ENCODE measurements at regions not wholly inside any gene's neighbourhood (a gene's known extent, or its start where the extent isn't known, plus 50 kb on each side); places are given as distances from the start of the nearest gene placed in this dataset.

DNA sequence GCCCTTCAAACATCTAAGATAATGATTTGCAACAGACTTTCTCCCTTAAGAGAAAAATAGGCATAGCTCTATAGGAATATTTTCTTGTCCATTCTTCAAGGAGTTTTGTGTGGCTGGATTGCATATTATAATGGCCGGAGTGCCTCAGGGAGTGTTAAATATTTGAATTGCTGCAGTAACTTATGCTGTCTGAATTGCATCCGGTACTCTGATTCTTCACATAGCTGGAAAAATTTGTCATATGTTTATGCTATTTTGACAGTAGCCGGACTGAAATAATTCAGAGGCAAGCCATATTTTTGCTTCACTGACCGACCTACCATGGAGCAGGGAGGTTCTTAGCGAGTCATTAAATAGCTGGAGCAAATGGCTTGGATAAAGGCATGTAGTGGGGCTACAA, 621.0 kb downstream of the ACTL7B start:
- TF ChIP-seq, protein P1, sequence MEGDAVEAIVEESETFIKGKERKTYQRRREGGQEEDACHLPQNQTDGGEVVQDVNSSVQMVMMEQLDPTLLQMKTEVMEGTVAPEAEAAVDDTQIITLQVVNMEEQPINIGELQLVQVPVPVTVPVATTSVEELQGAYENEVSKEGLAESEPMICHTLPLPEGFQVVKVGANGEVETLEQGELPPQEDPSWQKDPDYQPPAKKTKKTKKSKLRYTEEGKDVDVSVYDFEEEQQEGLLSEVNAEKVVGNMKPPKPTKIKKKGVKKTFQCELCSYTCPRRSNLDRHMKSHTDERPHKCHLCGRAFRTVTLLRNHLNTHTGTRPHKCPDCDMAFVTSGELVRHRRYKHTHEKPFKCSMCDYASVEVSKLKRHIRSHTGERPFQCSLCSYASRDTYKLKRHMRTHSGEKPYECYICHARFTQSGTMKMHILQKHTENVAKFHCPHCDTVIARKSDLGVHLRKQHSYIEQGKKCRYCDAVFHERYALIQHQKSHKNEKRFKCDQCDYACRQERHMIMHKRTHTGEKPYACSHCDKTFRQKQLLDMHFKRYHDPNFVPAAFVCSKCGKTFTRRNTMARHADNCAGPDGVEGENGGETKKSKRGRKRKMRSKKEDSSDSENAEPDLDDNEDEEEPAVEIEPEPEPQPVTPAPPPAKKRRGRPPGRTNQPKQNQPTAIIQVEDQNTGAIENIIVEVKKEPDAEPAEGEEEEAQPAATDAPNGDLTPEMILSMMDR (IDR thresholded peaks at IDR 0.05; ENCODE audit: low read depth, low read length, missing control alignments) = no peak
- no peak for DNase-seq (ENCODE audit: low read depth)
- no peak overlapping the region for H3K4me3 ChIP-seq (ENCODE audit: low read depth, low read length)
- in situ Hi-C loops (cut with HindIII; ENCODE audit: low sequenced_read_pairs) = no loop called here

DNA sequence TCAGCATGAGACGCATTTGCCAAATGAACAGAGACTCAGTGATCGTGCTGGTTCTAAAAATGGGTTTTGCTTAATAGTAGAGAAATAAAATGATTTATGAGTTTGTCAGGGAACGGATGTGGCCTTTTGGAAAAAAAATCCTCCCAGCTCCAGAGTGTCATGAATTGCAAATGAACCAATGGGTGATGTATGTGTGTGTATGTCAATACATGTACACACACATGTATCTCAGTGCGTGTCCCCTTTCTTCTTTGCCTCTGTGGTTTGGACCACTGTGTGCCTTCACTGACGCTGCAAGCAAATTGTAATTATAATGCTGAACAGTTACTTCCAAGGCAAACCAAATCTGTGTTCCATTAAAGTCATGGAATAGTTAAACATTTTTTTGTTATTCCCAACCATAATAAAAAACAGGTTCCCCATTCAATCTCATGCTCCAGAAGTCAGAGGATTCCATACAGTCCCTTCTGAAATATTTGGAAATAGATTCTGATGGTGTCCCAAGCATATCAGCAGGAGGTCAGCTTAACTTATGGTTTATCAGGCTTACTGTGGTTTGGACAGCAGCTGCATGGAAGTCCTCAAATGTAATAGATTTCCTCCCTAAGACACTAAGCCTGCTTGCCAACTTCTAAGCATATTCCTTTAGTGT, 630.5 kb downstream of the ACTL7B start:
- H3K4me3 ChIP-seq (ENCODE audit: low read depth, low read length) = no peak overlapping the region
- in situ Hi-C loops (cut with HindIII; ENCODE audit: low sequenced_read_pairs) = no loop called here
- TF ChIP-seq, protein P1 (IDR thresholded peaks at IDR 0.05; ENCODE audit: low read depth, low read length, missing control alignments) = no peak
- DNase-seq (ENCODE audit: low read depth) = no peak

DNA sequence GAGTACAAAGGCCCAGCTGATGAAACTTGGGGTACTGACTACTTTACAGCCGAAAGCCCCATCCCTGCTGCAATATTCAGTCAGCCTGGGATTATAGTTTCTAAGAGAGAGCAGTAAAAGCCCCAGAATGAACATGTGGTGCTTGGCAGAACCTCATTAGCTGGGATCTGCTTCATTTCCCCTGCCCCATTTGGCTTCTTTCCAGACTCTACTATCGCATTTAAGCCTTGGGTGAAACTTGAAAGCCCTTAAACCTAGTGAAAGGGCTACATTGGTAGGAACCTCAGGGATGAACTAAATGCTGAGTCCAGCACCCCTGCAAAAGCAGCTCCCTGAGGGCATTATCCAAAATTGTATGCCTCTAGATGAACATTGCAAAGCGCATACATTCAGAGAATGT, 631.1 kb downstream of the ACTL7B start:
- H3K4me3 ChIP-seq (ENCODE audit: low read depth, low read length) = no peak overlapping the region
- in situ Hi-C loops (cut with HindIII; ENCODE audit: low sequenced_read_pairs) = no loop called here
- TF ChIP-seq, protein P1 (IDR thresholded peaks at IDR 0.05; ENCODE audit: low read depth, low read length, missing control alignments) = no peak
- DNase-seq (ENCODE audit: low read depth) = no peak

DNA sequence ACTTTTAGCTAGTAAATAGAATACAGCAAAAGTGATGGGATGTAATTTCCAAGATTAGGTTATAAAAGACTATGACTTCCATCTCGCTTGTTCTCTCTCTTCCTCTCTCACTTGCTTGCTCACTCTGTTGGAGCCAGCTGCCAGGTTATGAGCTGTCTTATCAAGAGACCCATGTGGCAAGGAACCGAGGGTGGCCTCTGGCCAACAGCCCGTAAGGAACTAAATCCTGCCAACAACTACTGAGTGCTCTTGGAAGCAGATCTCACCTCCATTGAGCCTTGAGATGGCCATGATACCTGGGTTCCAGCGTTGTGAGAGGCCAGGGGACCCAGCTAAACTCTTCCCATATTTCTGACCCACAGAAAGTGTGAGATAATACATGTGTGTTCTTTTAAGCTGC, 636.1 kb downstream of the ACTL7B start:
- TF ChIP-seq, protein P1 (IDR thresholded peaks at IDR 0.05; ENCODE audit: low read depth, low read length, missing control alignments) = no peak
- in situ Hi-C loops (cut with HindIII; ENCODE audit: low sequenced_read_pairs) = no loop called here

DNA sequence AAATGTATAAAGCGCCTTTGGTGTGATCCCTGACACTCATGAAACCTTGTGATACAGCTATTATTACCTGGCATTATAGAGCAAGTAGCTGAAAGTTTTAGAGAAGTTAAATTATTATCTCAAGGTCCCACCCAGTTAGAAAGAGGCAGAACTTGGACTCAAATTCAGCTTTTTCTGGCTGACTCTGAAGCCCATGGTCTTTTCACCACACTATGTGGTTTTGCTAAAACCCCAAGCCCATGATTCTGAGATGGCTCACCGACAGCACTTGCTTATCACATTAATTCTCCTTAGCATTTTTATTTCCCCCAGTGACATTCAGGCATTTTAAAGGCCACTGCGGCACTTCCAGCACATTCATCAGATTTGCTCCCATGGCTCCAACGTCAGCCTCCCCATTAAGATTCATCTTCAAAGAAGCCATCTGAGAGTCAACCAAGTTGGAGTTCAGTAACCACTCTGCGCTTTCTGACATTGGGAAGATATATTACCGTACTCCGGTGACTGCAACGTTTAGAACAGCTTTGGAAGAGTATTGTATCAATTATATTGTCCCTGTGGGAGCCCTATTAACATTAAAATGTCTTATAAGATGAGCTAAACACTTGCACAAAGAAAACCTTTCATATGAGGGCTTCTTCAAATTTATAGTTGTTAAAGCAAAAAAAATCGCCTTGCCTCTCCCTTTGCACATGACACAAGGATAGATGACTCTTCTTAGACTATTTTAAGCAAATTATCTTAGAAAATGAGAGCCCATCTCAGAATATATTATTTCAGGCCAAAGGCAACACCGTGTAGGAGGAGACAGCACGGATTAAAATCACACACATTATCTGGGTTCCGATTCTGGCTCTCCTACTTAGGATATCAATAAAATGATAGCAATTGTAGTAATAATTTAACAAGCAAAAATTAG, 638.1 kb downstream of the ACTL7B start:
- TF ChIP-seq, protein P1 (IDR thresholded peaks at IDR 0.05; ENCODE audit: low read depth, low read length, missing control alignments) = no peak
- peak; percentile 70 for DNase-seq (ENCODE audit: low read depth)
- in situ Hi-C loops (cut with HindIII; ENCODE audit: low sequenced_read_pairs) = no loop called here
- no peak overlapping the region for H3K4me3 ChIP-seq (ENCODE audit: low read depth, low read length)

More for the DNA sequence above, 636.1 kb downstream of the ACTL7B start:
- DNase-seq (ENCODE audit: low read depth) = no peak
- no peak overlapping the region for H3K4me3 ChIP-seq (ENCODE audit: low read depth, low read length)

DNA sequence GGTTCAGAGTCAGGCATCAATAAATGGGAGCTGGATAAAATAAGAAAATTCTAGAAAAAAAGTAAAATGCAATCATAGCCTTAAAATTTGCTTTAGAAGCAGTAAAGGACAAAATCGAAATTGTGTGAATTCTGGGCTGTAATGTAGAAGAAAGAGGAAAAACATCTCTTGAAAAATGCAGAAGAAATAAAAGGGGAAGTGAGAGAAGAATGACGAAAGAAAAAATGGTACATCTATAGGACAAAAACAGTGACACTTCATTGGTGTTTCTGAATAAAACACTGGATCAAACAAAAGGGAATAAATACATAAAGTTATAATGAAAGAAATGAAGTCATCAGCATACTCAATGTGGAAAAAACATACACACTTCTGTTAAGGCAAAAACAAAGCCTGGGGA, 642.3 kb downstream of the ACTL7B start:
- no peak for DNase-seq (ENCODE audit: low read depth)
- in situ Hi-C loops (cut with HindIII; ENCODE audit: low sequenced_read_pairs) = no loop called here
- H3K4me3 ChIP-seq (ENCODE audit: low read depth, low read length) = no peak overlapping the region
- TF ChIP-seq, protein P1 (IDR thresholded peaks at IDR 0.05; ENCODE audit: low read depth, low read length, missing control alignments) = no peak

Data from astrocyte of the cerebellum (primary cell).